H7 (cell line): ENCODE measurements at regions not wholly inside any gene's neighbourhood (a gene's known extent, or its start where the extent isn't known, plus 50 kb on each side); places are given as distances from the start of the nearest gene placed in this dataset.

Experiments
- DNase-seq: peaks from one replicate; pipeline ENCODE4 v3.0.0; 2012
- H3K27me3 ChIP-seq: 2 replicates; pipeline ENCODE4 v1.6.0; 2011; ENCODE audit warnings: mild to moderate bottlenecking, low read length; ENCODE audit not compliant: control insufficient read depth, insufficient read depth
- H3K36me3 ChIP-seq: replicated peaks from 2 replicates; pipeline ENCODE4 v1.5.1; 2011; ENCODE audit warnings: low read length; ENCODE audit not compliant: control insufficient read depth, insufficient read depth
- H3K4me3 ChIP-seq: 2 replicates; pipeline ENCODE4 v1.5.1; 2011; ENCODE audit warnings: low read depth, mild to moderate bottlenecking, control low read depth, low read length, moderate library complexity; ENCODE audit not compliant: insufficient read depth

DNA sequence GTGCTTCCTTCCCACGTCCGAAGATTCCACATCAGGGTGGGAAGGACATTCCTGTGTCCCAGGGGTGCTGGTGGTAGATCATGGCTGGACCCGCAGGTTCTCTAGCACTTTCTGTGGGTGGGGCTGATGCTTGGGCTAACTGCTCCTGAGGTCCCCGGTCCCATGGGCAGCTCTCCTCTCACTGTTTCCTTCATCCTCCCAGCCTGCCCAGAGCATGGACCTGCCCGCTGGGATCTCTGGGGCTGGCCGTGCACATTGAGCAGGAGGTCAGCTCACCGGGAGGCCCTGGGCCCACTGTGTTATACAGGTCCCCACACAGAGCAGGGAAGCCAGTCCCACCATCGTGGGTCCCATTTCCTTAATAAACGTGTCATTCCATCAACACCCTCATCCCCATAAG is 502.3 kb downstream of the TCERG1L start:
- DNase-seq = no peak
- no peaks in the 10 kb centered on the region for H3K36me3 ChIP-seq
- no peak overlapping the region for H3K4me3 ChIP-seq
- H3K27me3 ChIP-seq = no peaks in the 10 kb centered on the region

GRCh38 chr10:130809761-130810515 is 501.6 kb downstream of the TCERG1L start:
- Histone ChIP-seq H3K36me3 (no peaks in the 10 kb centered on the region), H3K27me3 (no peaks in the 10 kb centered on the region), H3K4me3 (no peak overlapping the region)
- DNase-seq = peak; percentile 74

GRCh38 chr10:130810856-130811255 is 500.7 kb downstream of the TCERG1L start:
- peak; percentile 38 for DNase-seq
- H3K27me3 ChIP-seq = no peaks in the 10 kb centered on the region
- no peak overlapping the region for H3K4me3 ChIP-seq
- H3K36me3 ChIP-seq = no peaks in the 10 kb centered on the region

DNA sequence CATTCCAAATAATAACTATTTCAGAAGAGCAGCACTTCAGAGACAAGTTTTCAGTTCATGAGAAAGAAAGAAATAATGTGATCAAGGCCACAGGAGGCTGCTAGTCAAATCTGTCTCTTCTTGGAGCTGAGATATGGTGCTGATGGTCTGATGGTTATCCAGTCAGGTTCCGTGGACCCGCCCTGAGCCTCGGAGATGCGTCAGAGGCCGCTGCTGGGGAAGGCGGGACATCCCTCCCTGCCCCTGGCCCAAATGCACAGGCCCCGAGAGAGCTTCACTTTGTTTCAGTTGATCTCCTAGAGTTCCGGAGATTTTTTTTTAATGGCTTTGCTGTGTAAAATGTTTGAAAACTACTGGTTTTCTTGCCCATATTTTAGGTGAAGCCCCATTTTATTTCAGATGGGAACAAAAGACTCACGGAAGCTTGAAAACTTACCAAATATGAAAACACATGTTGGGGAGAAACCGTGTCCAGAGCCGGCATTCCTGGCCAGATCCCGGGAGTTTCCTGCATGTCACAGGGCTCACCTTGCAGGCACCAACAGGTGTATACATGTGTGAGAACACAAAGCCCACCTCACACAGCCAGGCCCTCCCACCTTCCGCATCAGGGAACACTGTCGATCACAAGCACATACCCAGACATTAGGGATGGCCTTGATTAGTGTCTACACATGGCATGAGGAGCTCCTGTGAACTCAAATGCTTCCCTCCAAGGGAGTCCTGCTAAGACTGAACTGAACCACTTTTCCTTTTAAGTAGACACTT is 499.0 kb downstream of the TCERG1L start:
- DNase-seq = peak; percentile 30
- Histone ChIP-seq H3K36me3 (no peaks in the 10 kb centered on the region), H3K27me3 (no peaks in the 10 kb centered on the region), H3K4me3 (no peak overlapping the region)

DNA sequence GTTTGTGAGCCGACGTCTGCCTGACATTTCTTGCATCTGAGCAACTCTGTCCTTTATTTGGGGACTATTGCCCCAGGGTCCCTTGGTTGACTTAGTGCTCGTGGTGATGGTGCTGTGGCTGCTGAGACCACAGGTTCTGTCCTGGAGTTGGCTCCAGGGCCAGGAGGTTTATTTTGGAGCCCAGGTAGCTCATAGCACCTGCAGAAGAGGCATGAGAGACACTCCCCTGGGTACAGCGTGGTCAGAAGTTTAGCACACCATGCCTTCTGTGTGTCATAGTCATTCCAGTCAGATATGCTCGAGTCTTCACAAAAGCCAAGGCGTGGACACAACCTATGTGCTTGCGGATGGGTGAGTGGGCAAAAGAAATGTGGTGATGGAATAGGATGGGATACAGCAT is 496.9 kb downstream of the TCERG1L start:
- Histone ChIP-seq H3K4me3 (no peak overlapping the region), H3K27me3 (no peaks in the 10 kb centered on the region), H3K36me3 (no peaks in the 10 kb centered on the region)
- peak; percentile 2 for DNase-seq

DNA sequence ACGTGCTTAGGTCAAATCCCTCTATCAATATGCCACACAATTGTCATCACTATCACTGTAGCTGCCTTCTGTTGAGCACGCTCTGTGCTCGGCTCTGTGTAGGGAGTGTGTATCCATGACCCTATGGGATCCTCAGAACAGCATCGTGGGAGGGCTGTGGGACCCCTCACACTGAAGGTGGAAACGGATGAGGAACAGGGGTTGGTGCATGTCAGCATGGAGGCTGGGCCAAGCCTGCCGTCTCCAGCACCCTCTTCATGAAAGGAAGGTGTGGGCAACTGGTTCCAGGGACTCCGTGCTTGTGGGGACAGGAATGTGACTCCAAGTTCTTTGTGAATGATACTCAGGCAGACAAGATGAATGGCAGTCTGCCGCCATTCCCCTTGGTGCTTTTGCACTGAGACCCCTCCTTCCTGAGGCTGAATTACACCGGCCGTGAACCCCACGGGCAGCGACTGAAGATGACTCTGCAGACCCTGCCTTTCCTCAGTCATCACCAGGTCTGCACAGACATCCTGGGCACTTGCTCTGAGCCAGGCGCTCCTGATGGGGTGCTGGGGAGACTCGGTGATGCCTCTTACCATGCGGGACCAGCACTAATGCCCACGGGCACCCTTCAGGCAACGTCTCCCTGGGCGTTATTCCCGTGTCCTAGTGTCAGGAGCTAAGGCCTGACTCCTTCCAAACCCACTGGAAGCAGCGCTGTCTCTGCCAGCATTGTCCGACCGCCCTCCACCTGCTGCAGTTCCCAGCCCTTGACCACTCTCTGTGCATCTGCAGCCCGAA is 495.2 kb downstream of the TCERG1L start:
- no peak for DNase-seq

DNA sequence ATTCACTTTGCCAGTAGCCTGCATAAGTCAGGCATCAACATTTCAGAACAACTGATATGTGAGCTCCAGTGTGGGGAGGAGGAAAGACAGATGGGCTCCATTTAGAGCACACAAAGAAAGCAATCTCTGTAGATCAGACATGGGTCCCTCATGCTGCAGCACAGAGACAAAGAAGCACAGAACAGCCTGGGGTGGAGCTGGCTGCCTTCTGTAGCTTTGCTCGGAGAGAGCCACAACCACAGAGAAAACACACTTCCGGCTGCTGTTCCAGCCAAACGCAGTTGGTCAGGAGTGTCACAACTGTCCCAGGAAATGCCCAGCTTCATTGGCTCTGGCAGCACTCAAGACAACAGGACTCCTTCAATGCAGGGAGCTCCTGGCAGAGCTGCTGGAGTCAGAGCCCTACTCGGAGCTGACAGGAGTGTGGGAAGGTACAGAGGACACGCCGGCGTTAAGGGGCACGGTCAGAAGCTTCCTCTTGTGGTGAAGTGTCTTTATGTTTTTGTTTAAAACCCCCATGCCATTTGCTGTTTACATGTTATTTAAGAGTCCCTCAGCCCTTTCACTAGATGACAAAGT is 494.4 kb downstream of the TCERG1L start:
- no peaks in the 10 kb centered on the region for H3K27me3 ChIP-seq
- no peaks in the 10 kb centered on the region for H3K36me3 ChIP-seq
- no peak overlapping the region for H3K4me3 ChIP-seq
- no peak for DNase-seq

More for the DNA sequence above, 495.2 kb downstream of the TCERG1L start:
- H3K4me3 ChIP-seq = no peak overlapping the region
- no peaks in the 10 kb centered on the region for H3K27me3 ChIP-seq
- H3K36me3 ChIP-seq = no peaks in the 10 kb centered on the region

- DNase-seq = no peak
- Histone ChIP-seq H3K36me3 (no peaks in the 10 kb centered on the region), H3K4me3 (no peak overlapping the region), H3K27me3 (no peaks in the 10 kb centered on the region)
Measured at GRCh38 chr10:130817674-130818073, 493.8 kb downstream of the TCERG1L start.

- DNase-seq = no peak
- Histone ChIP-seq H3K27me3 (no peaks in the 10 kb centered on the region), H3K36me3 (no peaks in the 10 kb centered on the region), H3K4me3 (no peak overlapping the region)
Measured at GRCh38 chr10:130820880-130821482, 490.5 kb downstream of the TCERG1L start.

DNA sequence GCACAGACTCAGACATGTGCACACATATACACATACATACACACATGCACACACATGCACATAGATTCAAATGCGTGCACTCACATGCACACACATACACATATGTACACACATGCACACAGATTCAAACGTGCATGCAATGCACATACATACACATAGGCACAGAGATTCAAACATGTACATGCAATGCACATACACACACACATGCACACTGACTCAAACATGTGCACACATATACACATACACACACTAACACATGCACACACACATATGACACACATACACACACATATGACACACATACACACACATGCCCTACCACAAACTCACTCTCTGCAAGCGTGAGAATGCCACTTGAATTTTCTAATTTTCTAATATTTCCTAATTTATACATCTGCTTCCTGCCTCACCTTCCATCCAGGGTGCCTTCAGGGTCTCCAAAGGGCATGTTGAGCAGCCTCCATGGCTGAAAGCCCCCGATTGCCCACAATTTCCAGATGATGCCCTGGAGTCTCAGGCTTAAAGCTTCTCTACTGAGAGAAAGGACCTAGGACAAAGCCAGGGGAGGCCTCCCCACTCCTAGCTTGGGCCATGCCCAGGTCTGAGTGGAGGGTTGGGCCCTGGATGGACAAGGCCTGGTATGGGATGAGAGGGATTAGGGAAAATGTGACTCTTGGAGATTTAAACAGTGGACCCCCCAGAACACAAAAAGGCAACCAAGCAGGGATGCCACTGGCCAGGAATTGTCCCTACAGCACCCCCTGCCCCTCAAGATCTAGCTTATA is 487.1 kb downstream of the TCERG1L start:
- Histone ChIP-seq H3K36me3 (no peaks in the 10 kb centered on the region), H3K4me3 (no peak overlapping the region), H3K27me3 (no peaks in the 10 kb centered on the region)
- no peak for DNase-seq

GRCh38 chr10:130833596-130833995 is 477.9 kb downstream of the TCERG1L start:
- no peak for DNase-seq

GRCh38 chr10:130834170-130834569 is 477.4 kb downstream of the TCERG1L start:
- Histone ChIP-seq H3K4me3 (no peak overlapping the region), H3K27me3 (no peaks in the 10 kb centered on the region), H3K36me3 (no peaks in the 10 kb centered on the region)
- peak; percentile 56 for DNase-seq

More at GRCh38 chr10:130833596-130833995, 477.9 kb downstream of the TCERG1L start:
- Histone ChIP-seq H3K4me3 (no peak overlapping the region), H3K27me3 (no peaks in the 10 kb centered on the region), H3K36me3 (no peaks in the 10 kb centered on the region)

DNA sequence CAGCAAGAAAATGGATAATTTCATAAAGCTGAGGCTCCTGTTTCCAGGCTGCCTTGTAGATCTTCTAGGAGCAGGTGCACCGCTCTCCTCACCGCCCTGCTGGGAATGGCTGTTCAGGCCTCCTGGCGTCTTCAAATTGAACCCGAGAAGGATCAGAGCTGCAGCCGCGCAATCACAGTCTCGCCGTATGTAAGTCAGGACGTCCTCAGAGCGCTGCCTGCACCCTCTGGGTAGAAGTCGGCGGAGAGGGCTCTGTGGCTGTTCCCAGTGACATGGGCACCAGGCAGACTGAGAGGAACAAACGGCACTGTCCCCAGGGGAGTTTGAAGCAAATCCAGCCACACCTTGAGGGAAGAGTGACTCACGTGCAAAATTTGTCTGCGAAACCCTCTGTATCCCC is 476.9 kb downstream of the TCERG1L start:
- Histone ChIP-seq H3K4me3 (no peak overlapping the region), H3K36me3 (no peaks in the 10 kb centered on the region), H3K27me3 (no peaks in the 10 kb centered on the region)
- DNase-seq = no peak
